ENCODE measurements at regions not wholly inside any gene's neighbourhood (a gene's known extent, or its start where the extent isn't known, plus 50 kb on each side); places are given as distances from the start of the nearest gene placed in this dataset.

DNA sequence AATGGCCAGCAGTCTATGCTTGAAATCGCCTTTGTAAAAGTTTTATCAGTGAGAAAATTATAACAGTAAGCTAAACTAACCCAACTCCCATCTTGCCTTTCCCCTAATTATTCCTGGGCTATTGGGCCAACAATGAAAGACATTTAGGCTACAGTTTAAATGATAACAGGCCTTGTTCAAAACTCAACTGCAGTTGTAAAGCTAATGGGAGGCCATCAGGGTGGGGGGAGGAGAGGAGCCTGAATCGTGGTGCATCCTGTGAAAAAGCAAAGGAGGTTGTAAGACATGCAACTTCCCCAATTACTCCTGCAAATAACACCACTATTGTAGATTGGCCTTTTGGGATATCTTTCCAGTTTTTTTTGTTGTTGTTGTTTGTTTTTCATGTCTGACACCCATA is 53.8 kb downstream of the ACTL7B start (continued):
- no peak for TF ChIP-seq GPBP1L1 (CRISPR knock-in tag; IDR thresholded peaks at IDR 0.05)
- TF ChIP-seq, protein P1, sequence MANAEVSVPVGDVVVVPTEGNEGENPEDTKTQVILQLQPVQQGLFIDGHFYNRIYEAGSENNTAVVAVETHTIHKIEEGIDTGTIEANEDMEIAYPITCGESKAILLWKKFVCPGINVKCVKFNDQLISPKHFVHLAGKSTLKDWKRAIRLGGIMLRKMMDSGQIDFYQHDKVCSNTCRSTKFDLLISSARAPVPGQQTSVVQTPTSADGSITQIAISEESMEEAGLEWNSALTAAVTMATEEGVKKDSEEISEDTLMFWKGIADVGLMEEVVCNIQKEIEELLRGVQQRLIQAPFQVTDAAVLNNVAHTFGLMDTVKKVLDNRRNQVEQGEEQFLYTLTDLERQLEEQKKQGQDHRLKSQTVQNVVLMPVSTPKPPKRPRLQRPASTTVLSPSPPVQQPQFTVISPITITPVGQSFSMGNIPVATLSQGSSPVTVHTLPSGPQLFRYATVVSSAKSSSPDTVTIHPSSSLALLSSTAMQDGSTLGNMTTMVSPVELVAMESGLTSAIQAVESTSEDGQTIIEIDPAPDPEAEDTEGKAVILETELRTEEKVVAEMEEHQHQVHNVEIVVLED (CRISPR knock-in tag; IDR thresholded peaks at IDR 0.05; ENCODE audit: borderline replicate concordance): no peak
- TF ChIP-seq, protein P2, sequence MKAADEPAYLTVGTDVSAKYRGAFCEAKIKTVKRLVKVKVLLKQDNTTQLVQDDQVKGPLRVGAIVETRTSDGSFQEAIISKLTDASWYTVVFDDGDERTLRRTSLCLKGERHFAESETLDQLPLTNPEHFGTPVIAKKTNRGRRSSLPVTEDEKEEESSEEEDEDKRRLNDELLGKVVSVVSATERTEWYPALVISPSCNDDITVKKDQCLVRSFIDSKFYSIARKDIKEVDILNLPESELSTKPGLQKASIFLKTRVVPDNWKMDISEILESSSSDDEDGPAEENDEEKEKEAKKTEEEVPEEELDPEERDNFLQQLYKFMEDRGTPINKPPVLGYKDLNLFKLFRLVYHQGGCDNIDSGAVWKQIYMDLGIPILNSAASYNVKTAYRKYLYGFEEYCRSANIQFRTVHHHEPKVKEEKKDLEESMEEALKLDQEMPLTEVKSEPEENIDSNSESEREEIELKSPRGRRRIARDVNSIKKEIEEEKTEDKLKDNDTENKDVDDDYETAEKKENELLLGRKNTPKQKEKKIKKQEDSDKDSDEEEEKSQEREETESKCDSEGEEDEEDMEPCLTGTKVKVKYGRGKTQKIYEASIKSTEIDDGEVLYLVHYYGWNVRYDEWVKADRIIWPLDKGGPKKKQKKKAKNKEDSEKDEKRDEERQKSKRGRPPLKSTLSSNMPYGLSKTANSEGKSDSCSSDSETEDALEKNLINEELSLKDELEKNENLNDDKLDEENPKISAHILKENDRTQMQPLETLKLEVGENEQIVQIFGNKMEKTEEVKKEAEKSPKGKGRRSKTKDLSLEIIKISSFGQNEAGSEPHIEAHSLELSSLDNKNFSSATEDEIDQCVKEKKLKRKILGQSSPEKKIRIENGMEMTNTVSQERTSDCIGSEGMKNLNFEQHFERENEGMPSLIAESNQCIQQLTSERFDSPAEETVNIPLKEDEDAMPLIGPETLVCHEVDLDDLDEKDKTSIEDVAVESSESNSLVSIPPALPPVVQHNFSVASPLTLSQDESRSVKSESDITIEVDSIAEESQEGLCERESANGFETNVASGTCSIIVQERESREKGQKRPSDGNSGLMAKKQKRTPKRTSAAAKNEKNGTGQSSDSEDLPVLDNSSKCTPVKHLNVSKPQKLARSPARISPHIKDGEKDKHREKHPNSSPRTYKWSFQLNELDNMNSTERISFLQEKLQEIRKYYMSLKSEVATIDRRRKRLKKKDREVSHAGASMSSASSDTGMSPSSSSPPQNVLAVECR (CRISPR knock-in tag; IDR thresholded peaks at IDR 0.05; ENCODE audit: borderline replicate concordance): no peak
- TF ChIP-seq ETV6 (CRISPR knock-in tag; conservative IDR thresholded peaks at IDR 0.05): no peak
- no peak for TF ChIP-seq SRF (IDR thresholded peaks at IDR 0.05; ENCODE audit: low read depth, low read length)
- no peak for TF ChIP-seq NR2C2 (CRISPR knock-in tag; IDR thresholded peaks at IDR 0.05; ENCODE audit: borderline replicate concordance)
- TF ChIP-seq, protein P3, sequence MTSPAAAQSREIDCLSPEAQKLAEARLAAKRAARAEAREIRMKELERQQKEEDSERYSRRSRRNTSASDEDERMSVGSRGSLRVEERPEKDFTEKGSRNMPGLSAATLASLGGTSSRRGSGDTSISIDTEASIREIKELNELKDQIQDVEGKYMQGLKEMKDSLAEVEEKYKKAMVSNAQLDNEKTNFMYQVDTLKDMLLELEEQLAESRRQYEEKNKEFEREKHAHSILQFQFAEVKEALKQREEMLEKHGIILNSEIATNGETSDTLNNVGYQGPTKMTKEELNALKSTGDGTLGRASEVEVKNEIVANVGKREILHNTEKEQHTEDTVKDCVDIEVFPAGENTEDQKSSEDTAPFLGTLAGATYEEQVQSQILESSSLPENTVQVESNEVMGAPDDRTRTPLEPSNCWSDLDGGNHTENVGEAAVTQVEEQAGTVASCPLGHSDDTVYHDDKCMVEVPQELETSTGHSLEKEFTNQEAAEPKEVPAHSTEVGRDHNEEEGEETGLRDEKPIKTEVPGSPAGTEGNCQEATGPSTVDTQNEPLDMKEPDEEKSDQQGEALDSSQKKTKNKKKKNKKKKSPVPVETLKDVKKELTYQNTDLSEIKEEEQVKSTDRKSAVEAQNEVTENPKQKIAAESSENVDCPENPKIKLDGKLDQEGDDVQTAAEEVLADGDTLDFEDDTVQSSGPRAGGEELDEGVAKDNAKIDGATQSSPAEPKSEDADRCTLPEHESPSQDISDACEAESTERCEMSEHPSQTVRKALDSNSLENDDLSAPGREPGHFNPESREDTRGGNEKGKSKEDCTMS (CRISPR knock-in tag; conservative IDR thresholded peaks at IDR 0.05): no peak
- TF ChIP-seq ZFY (CRISPR knock-in tag; IDR thresholded peaks at IDR 0.05): no peak
- no peak for TF ChIP-seq SAP130 (CRISPR knock-in tag; IDR thresholded peaks at IDR 0.05; ENCODE audit: low read depth)

Data from HepG2 (cell line).